OCI-LY1 (cell line): ENCODE measurements at regions not wholly inside any gene's neighbourhood (a gene's known extent, or its start where the extent isn't known, plus 50 kb on each side); places are given as distances from the start of the nearest gene placed in this dataset.

Experiments
- H2AFZ ChIP-seq: fragments of 200-600 bp; sonication (generic), shearing (Covaris generic); 2 replicates; pipeline ENCODE4 v1.6.0; 2014; ENCODE audit warnings: antibody characterized with exemption, mild to moderate bottlenecking, low read length
- H3F3A ChIP-seq: fragments of 200-600 bp; sonication (generic), shearing (Covaris generic); 2 replicates; pipeline ENCODE4 v1.6.0; 2014; ENCODE audit warnings: mild to moderate bottlenecking, antibody characterized with exemption, low read length, moderate library complexity; ENCODE audit not compliant: insufficient read depth
- H3K27ac ChIP-seq: fragments of 200-600 bp; sonication (generic); 2 replicates; pipeline ENCODE4 v1.5.1; 2014; ENCODE audit warnings: low read length, mixed run types, mild to moderate bottlenecking, low read depth; ENCODE audit not compliant: poor library complexity, severe bottlenecking
- H3K27me3 ChIP-seq: fragments of 200-600 bp; sonication (generic); 2 replicates; pipeline ENCODE4 v1.6.0; 2014; ENCODE audit warnings: antibody characterized with exemption, mild to moderate bottlenecking, low read length, moderate library complexity; ENCODE audit not compliant: insufficient read depth
- H3K36me3 ChIP-seq: fragments of 200-600 bp; sonication (generic); 2 replicates; pipeline ENCODE4 v1.6.1; 2014; ENCODE audit warnings: mild to moderate bottlenecking, antibody characterized with exemption, low read length, moderate library complexity, mixed read lengths; ENCODE audit not compliant: insufficient read depth
- H3K4me1 ChIP-seq: fragments of 200-600 bp; sonication (generic); 2 replicates; pipeline ENCODE4 v1.5.1; 2014; ENCODE audit warnings: mild to moderate bottlenecking, low read length, moderate library complexity; ENCODE audit not compliant: insufficient read depth, severe bottlenecking
- H3K4me2 ChIP-seq: fragments of 200-600 bp; sonication (generic), shearing (Covaris generic); 2 replicates; pipeline ENCODE4 v1.6.1; 2014; ENCODE audit warnings: low read length
- H3K4me3 ChIP-seq: fragments of 200-600 bp; sonication (generic); 2 replicates; pipeline ENCODE4 v1.5.1; 2014; ENCODE audit warnings: low read length, low read depth, mild to moderate bottlenecking, mixed read lengths; ENCODE audit not compliant: poor library complexity, severe bottlenecking
- H3K79me2 ChIP-seq: fragments of 200-600 bp; shearing (Covaris generic); 2 replicates; pipeline ENCODE4 v1.6.1; 2016; ENCODE audit warnings: mixed run types, low read length, mixed read lengths; ENCODE audit not compliant: insufficient read depth
- H3K9ac ChIP-seq: fragments of 200-600 bp; sonication (generic), shearing (Covaris generic); 2 replicates; pipeline ENCODE4 v1.6.1; 2014; ENCODE audit warnings: mild to moderate bottlenecking, low read length, mixed read lengths
- H3K9me2 ChIP-seq: fragments of 200-600 bp; sonication (generic), shearing (Covaris generic); 2 replicates; pipeline ENCODE4 v1.6.1; 2014; ENCODE audit warnings: low read depth, mild to moderate bottlenecking, low read length, mixed read lengths
- H3K9me3 ChIP-seq: fragments of 200-600 bp; shearing (Covaris generic); 2 replicates; pipeline ENCODE4 v1.6.1; 2014; ENCODE audit warnings: low read length, mixed read lengths
- H4K20me1 ChIP-seq: fragments of 200-600 bp; sonication (generic), shearing (Covaris generic); 2 replicates; pipeline ENCODE4 v1.6.0; 2016; ENCODE audit warnings: mild to moderate bottlenecking, low read length; ENCODE audit not compliant: insufficient read depth
- EZH2 ChIP-seq: fragments of 200-600 bp; sonication (generic), shearing (Covaris generic); IDR thresholded peaks from 2 replicates; pipeline ENCODE4 v1.8.0; 2017; ENCODE audit warnings: borderline replicate concordance, mixed run types, mild to moderate bottlenecking, antibody characterized with exemption, low read length, moderate library complexity, mixed read lengths
- TF ChIP-seq, protein P1 (sequence below): fragments of 200-600 bp; sonication (generic), shearing (Covaris generic); IDR thresholded peaks from 2 replicates; pipeline ENCODE4 v1.5.1; 2017; ENCODE audit warnings: mild to moderate bottlenecking, antibody characterized with exemption, low read length, moderate library complexity, mixed read lengths

DNA sequence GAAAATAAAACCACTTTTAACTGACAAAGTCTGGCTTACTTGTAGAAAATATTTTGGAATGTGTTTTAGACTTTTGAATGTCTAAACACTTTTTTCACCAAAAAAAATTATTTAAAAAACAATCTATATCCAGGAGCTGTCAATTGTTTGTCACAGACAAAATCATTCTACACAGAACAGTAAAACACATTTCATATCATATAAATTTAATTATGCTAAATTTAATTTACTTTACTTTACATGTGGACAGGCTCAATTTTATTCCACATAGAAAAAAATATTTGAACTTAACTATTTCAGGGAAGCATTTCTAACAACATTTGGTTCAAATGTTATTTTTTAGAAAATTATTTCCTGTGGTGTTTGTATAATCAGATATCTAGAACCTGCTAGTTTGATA, 1417.0 kb downstream of the ZPLD1 start:
- no peak overlapping the region for H2AFZ ChIP-seq
- H3K4me2 ChIP-seq, result no peak overlapping the region
- no peaks in the 10 kb centered on the region for H3K9me2 ChIP-seq
- TF ChIP-seq, protein P1, sequence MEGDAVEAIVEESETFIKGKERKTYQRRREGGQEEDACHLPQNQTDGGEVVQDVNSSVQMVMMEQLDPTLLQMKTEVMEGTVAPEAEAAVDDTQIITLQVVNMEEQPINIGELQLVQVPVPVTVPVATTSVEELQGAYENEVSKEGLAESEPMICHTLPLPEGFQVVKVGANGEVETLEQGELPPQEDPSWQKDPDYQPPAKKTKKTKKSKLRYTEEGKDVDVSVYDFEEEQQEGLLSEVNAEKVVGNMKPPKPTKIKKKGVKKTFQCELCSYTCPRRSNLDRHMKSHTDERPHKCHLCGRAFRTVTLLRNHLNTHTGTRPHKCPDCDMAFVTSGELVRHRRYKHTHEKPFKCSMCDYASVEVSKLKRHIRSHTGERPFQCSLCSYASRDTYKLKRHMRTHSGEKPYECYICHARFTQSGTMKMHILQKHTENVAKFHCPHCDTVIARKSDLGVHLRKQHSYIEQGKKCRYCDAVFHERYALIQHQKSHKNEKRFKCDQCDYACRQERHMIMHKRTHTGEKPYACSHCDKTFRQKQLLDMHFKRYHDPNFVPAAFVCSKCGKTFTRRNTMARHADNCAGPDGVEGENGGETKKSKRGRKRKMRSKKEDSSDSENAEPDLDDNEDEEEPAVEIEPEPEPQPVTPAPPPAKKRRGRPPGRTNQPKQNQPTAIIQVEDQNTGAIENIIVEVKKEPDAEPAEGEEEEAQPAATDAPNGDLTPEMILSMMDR, result no peak
- TF ChIP-seq EZH2, result no peak
- H3K27ac ChIP-seq, result no peak overlapping the region
- H3F3A ChIP-seq, result no peaks in the 10 kb centered on the region
- no peak overlapping the region for H3K9ac ChIP-seq
- H3K4me3 ChIP-seq, result no peak overlapping the region
- H3K79me2 ChIP-seq, result no peaks in the 10 kb centered on the region
- H3K27me3 ChIP-seq, result no peaks in the 10 kb centered on the region
- H4K20me1 ChIP-seq, result no peaks in the 10 kb centered on the region
- H3K4me1 ChIP-seq, result no peaks in the 10 kb centered on the region
- no peaks in the 10 kb centered on the region for H3K9me3 ChIP-seq
- no peaks in the 10 kb centered on the region for H3K36me3 ChIP-seq

DNA sequence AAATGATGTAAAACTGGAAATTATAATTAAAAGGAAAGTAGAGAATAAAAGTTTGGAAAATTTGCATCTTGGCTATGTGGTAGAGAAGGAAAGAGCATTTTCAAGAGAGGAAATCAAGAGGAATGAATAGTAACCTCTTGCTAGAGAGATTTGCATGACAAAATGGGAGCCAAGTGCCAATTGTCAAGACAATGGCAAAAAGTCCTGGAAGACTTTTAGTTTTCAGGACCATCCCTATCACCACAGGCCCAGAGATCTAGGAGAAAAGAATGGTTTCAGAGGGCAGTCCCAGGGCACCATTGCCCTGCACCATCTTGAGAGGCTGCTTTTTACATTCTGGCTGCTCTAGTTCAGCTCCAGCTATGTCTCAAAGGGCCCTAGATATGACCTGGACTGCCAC, 1427.6 kb downstream of the ZPLD1 start:
- no peak overlapping the region for H3K9ac ChIP-seq
- no peak overlapping the region for H3K4me3 ChIP-seq
- H3K36me3 ChIP-seq, result no peaks in the 10 kb centered on the region
- no peak overlapping the region for H2AFZ ChIP-seq
- H3K9me2 ChIP-seq, result no peaks in the 10 kb centered on the region
- H3K4me1 ChIP-seq, result no peaks in the 10 kb centered on the region
- TF ChIP-seq EZH2, result no peak
- TF ChIP-seq, protein P1, result no peak
- H3F3A ChIP-seq, result no peaks in the 10 kb centered on the region
- no peaks in the 10 kb centered on the region for H3K79me2 ChIP-seq
- no peaks in the 10 kb centered on the region for H3K27me3 ChIP-seq
- H3K4me2 ChIP-seq, result no peak overlapping the region
- no peaks in the 10 kb centered on the region for H3K9me3 ChIP-seq
- H4K20me1 ChIP-seq, result no peaks in the 10 kb centered on the region
- no peak overlapping the region for H3K27ac ChIP-seq

DNA sequence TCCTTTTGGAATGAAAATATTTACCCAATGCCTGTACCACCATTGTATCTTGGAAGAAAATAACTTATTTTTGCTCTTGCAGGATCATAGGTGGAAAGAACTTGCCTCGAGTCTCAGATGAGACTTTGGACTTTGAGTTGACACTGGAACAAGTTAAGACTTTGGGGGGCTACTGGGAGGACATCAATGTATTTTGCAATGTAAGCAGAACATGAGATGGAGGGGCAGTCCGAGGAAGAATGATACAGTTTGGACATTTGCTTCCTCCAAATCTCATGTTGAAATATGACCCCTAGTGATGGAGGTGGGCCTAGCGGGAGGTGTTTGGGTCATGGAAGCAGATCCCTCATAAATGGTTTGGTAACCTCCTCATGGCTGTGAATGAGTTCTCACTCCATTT, 1428.6 kb downstream of the ZPLD1 start:
- no peak overlapping the region for H3K4me3 ChIP-seq
- H4K20me1 ChIP-seq, result no peaks in the 10 kb centered on the region
- no peaks in the 10 kb centered on the region for H3K79me2 ChIP-seq
- no peak overlapping the region for H2AFZ ChIP-seq
- H3K9me3 ChIP-seq, result no peaks in the 10 kb centered on the region
- no peaks in the 10 kb centered on the region for H3K9me2 ChIP-seq
- H3K27ac ChIP-seq, result no peak overlapping the region
- no peaks in the 10 kb centered on the region for H3K36me3 ChIP-seq
- H3F3A ChIP-seq, result no peaks in the 10 kb centered on the region
- H3K4me1 ChIP-seq, result no peaks in the 10 kb centered on the region
- no peaks in the 10 kb centered on the region for H3K27me3 ChIP-seq
- TF ChIP-seq EZH2, result no peak
- TF ChIP-seq, protein P1, result no peak
- H3K9ac ChIP-seq, result no peak overlapping the region
- no peak overlapping the region for H3K4me2 ChIP-seq
